ENCODE measurements at regions not wholly inside any gene's neighbourhood (a gene's known extent, or its start where the extent isn't known, plus 50 kb on each side); places are given as distances from the start of the nearest gene placed in this dataset.

GRCh38 chr4:66741081-66741480 lies 804.2 kb downstream of the CENPC start:
- TF ChIP-seq EZH2 (IDR thresholded peaks at IDR 0.05; ENCODE audit: insufficient read depth, poor library complexity, severe bottlenecking) (no peak), EZH2phosphoT487 (IDR thresholded peaks at IDR 0.05; ENCODE audit: insufficient read depth, low read depth) (no peak)

Data from GM23248 (cell line).